ENCODE measurements at regions not wholly inside any gene's neighbourhood (a gene's known extent, or its start where the extent isn't known, plus 50 kb on each side); places are given as distances from the start of the nearest gene placed in this dataset.
"Not testable (repeated sequence)": the region's sequence is repeated elsewhere in the genome, so short reads cannot be mapped to it uniquely, and the experiment has no call there.

GRCh38 chr3:117853923-117854668, 1144.5 kb downstream of the TUSC7 start:
- DNase-seq, result no peak

- DNase-seq, result no peak
Observed at GRCh38 chr3:117856354-117856753, 1146.8 kb downstream of the TUSC7 start.

- DNase-seq, result no peak
Observed at GRCh38 chr3:117863146-117863545, 1153.6 kb downstream of the TUSC7 start.

- DNase-seq, result no peak
Observed at GRCh38 chr3:117865338-117865737, 1155.8 kb downstream of the TUSC7 start.

- no peak for DNase-seq
Observed at GRCh38 chr3:117868766-117869165, 1159.2 kb downstream of the TUSC7 start.

- no peak for DNase-seq
Observed at GRCh38 chr3:117871934-117872333, 1162.4 kb downstream of the TUSC7 start.

GRCh38 chr3:117872594-117873248, 1161.9 kb downstream of the IGSF11 start:
- not testable (repeated sequence) for DNase-seq

- DNase-seq, result peak; percentile 17
Observed at GRCh38 chr3:117873249-117873600, 1161.4 kb downstream of the IGSF11 start.

GRCh38 chr3:117874028-117874690, 1160.5 kb downstream of the IGSF11 start:
- no peak for DNase-seq

GRCh38 chr3:117874904-117875874, 1159.5 kb downstream of the IGSF11 start:
- no peak for DNase-seq

- DNase-seq, result no peak
Observed at GRCh38 chr3:117875887-117876286, 1158.8 kb downstream of the IGSF11 start.

- no peak for DNase-seq
Observed at GRCh38 chr3:117880638-117881037, 1154.0 kb downstream of the IGSF11 start.

GRCh38 chr3:117881210-117881609, 1153.4 kb downstream of the IGSF11 start:
- no peak for DNase-seq

- peak; percentile 10 for DNase-seq
Observed at GRCh38 chr3:117885011-117885441, 1149.6 kb downstream of the IGSF11 start.

- no peak for DNase-seq
Observed at GRCh38 chr3:117886147-117886546, 1148.5 kb downstream of the IGSF11 start.

GRCh38 chr3:117887031-117887430, 1147.6 kb downstream of the IGSF11 start:
- no peak for DNase-seq

GRCh38 chr3:117887901-117888300, 1146.7 kb downstream of the IGSF11 start:
- DNase-seq, result no peak

- no peak for DNase-seq
Observed at GRCh38 chr3:117892431-117892841, 1142.2 kb downstream of the IGSF11 start.

- DNase-seq, result no peak
Observed at GRCh38 chr3:117893001-117893400, 1141.6 kb downstream of the IGSF11 start.

GRCh38 chr3:117893638-117894037, 1141.0 kb downstream of the IGSF11 start:
- DNase-seq, result no peak

- no peak for DNase-seq
Observed at GRCh38 chr3:117898722-117899522, 1135.7 kb downstream of the IGSF11 start.
